Fibroblast of mammary gland (primary cell): ENCODE measurements at regions not wholly inside any gene's neighbourhood (a gene's known extent, or its start where the extent isn't known, plus 50 kb on each side); places are given as distances from the start of the nearest gene placed in this dataset.

Source experiments
- DNase-seq: peaks from one replicate; pipeline ENCODE4 v3.0.0-alpha.2; 2010; ENCODE audit warnings: low read depth
- H3K4me3 ChIP-seq: 2 replicates; pipeline ENCODE4 v1.5.1; 2011; ENCODE audit warnings: low read depth, mild to moderate bottlenecking, low read length, moderate library complexity; ENCODE audit not compliant: control insufficient read depth
- TF ChIP-seq, protein P1 (sequence below): conservative IDR thresholded peaks from 2 replicates; pipeline ENCODE4 v1.5.1; 2011; ENCODE audit warnings: low read depth, low read length, inconsistent platforms; ENCODE audit not compliant: control insufficient read depth, insufficient read depth

- H3K4me3 ChIP-seq, result no peak overlapping the region
- TF ChIP-seq, protein P1, sequence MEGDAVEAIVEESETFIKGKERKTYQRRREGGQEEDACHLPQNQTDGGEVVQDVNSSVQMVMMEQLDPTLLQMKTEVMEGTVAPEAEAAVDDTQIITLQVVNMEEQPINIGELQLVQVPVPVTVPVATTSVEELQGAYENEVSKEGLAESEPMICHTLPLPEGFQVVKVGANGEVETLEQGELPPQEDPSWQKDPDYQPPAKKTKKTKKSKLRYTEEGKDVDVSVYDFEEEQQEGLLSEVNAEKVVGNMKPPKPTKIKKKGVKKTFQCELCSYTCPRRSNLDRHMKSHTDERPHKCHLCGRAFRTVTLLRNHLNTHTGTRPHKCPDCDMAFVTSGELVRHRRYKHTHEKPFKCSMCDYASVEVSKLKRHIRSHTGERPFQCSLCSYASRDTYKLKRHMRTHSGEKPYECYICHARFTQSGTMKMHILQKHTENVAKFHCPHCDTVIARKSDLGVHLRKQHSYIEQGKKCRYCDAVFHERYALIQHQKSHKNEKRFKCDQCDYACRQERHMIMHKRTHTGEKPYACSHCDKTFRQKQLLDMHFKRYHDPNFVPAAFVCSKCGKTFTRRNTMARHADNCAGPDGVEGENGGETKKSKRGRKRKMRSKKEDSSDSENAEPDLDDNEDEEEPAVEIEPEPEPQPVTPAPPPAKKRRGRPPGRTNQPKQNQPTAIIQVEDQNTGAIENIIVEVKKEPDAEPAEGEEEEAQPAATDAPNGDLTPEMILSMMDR, result no peak
- DNase-seq, result no peak
Measured at GRCh38 chr6:51553246-51554015, 534.0 kb downstream of the PKHD1 start.

GRCh38 chr6:51554029-51554428 lies 533.4 kb downstream of the PKHD1 start:
- H3K4me3 ChIP-seq, result no peak overlapping the region
- DNase-seq, result no peak
- TF ChIP-seq, protein P1, result no peak

DNA sequence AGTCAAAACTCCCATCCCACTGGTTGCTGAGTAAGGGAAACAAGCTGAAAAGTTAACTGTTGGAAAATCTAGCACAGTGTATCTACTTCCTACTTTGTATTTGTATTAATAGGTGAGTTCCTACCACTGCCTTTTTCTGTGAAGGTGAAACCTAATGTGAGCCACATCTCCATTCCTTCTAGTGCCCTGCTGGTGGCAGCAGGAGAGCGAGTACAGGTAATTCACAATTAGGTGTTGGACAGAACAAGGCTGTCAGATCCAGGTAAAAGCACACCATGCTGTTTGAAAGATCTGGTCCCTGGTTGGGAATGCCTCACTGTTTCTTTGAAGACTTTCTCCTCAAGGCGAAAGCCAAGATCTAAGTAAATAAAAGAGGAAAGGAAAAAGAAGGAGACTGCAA lies 528.4 kb downstream of the PKHD1 start:
- TF ChIP-seq, protein P1, result no peak
- no peak overlapping the region for H3K4me3 ChIP-seq
- no peak for DNase-seq

DNA sequence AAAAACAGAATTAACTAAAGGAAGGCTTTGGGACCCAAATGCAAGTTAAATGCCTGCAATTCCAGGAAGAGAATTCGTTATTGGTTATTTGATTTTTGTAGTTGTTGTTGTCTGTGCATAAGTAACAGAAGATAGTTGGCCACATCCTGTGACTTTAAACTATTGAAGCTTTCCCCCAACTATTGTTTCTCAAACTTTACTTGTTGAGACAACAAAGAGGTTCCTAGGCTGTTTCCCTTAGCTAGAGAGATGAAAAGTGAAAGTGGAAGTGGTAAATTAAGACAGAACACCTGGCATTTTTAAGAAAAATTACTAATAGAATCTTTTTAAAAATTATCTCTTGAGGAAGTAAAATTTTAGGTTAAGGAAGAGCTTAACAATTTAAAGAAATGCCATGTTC lies 525.2 kb downstream of the PKHD1 start:
- H3K4me3 ChIP-seq, result no peak overlapping the region
- TF ChIP-seq, protein P1, result no peak
- DNase-seq, result no peak
